H1 (cell line): ENCODE measurements at regions not wholly inside any gene's neighbourhood (a gene's known extent, or its start where the extent isn't known, plus 50 kb on each side); places are given as distances from the start of the nearest gene placed in this dataset.

Experiments used
- CTCF ChIP-seq, 3 experiments: IDR thresholded peaks; 1 replicate in 2 of 3; 2 replicates in 1 of 3; pipeline versions ENCODE4 v1.5.1 to v1.6.1; 2011; ENCODE audit warnings: low read length in 3 of 3, mild to moderate bottlenecking in 3 of 3, inconsistent platforms in 2 of 3, low read depth in 1 of 3, moderate library complexity in 1 of 3; ENCODE audit not compliant: insufficient read depth in 1 of 3; ENCODE audit errors: control extremely low read depth in 1 of 3
- EP300 ChIP-seq, 2 experiments: IDR thresholded peaks; 1 replicate in 1 of 2; 2 replicates in 1 of 2; pipeline ENCODE4 v1.6.1; 2011 to 2012; ENCODE audit warnings: low read depth in 2 of 2, low read length in 2 of 2, mild to moderate bottlenecking in 2 of 2, borderline replicate concordance in 1 of 2, inconsistent platforms in 1 of 2, moderate library complexity in 1 of 2
- POLR2A ChIP-seq, 2 experiments: IDR thresholded peaks; 1 replicate in 1 of 2; 2 replicates in 1 of 2; pipeline ENCODE4 v1.6.1; 2011; ENCODE audit warnings: low read depth in 2 of 2, low read length in 2 of 2, mild to moderate bottlenecking in 2 of 2; ENCODE audit errors: control extremely low read depth in 1 of 2

- no peak for TF ChIP-seq EP300 (IDR thresholded peaks at IDR 0.05; ENCODE audit: borderline replicate concordance in 1 of 2, low read depth in 2 of 2, low read length in 2 of 2)
- no peak for TF ChIP-seq POLR2A (IDR thresholded peaks at IDR 0.05; ENCODE audit: control extremely low read depth in 1 of 2, low read depth in 2 of 2, low read length in 2 of 2)
- TF ChIP-seq CTCF (IDR thresholded peaks at IDR 0.05; ENCODE audit: control extremely low read depth in 1 of 3, insufficient read depth in 1 of 3, low read depth in 1 of 3, low read length in 3 of 3) = no peak
Measured at GRCh38 chr6:105760746-105761145, 325.4 kb upstream of the PRDM1 start.
